Neural progenitor cell (in vitro differentiated cells): ENCODE measurements at regions not wholly inside any gene's neighbourhood (a gene's known extent, or its start where the extent isn't known, plus 50 kb on each side); places are given as distances from the start of the nearest gene placed in this dataset.

Experiments
- CTCF ChIP-seq: fragments of 200-600 bp; sonication (generic); IDR thresholded peaks from 2 replicates; pipeline ENCODE4 v1.5.1; 2017; ENCODE audit warnings: antibody characterized with exemption, mild to moderate bottlenecking
- EZH2 ChIP-seq: fragments of 200-600 bp; sonication (generic); IDR thresholded peaks from 2 replicates; pipeline ENCODE4 v1.6.1; 2017; ENCODE audit warnings: antibody characterized with exemption, mild to moderate bottlenecking, moderate library complexity
- EZH2phosphoT487 ChIP-seq: fragments of 200-600 bp; sonication (generic); IDR thresholded peaks from 2 replicates; pipeline ENCODE4 v1.6.1; 2017; ENCODE audit warnings: antibody characterized with exemption

- TF ChIP-seq CTCF (no peak), EZH2phosphoT487 (no peak), EZH2 (no peak)
Observed at GRCh38 chr1:96313216-96313615, 408.4 kb upstream of the PTBP2 start.
